Naive B cell (primary cell): ENCODE measurements at regions not wholly inside any gene's neighbourhood (a gene's known extent, or its start where the extent isn't known, plus 50 kb on each side); places are given as distances from the start of the nearest gene placed in this dataset.

ENCODE experiments used
- ATAC-seq, 2 donors: fragments of 150-1000 bp; cut with Tn5 transposase; 2 replicates each; pipeline ENCODE4 v1.10.0; 2021; ENCODE audit warnings: low read depth in 2 of 2, mild to moderate bottlenecking in 2 of 2, moderate library complexity in 2 of 2
- DNase-seq: peaks from one replicate; pipeline ENCODE4 v3.0.0; 2022
- H3K27ac Mint-ChIP-seq, 6 donors: one replicate each; pipeline ENCODE4 v1.8.0; 2020 to 2022; ENCODE audit warnings: mild to moderate bottlenecking in 6 of 6, mixed read lengths in 6 of 6, moderate library complexity in 5 of 6, inconsistent platforms in 2 of 6
- H3K27me3 Mint-ChIP-seq, 3 donors: one replicate each; pipeline ENCODE4 v1.8.0; 2021 to 2022; ENCODE audit warnings: mixed read lengths in 3 of 3, mild to moderate bottlenecking in 1 of 3
- H3K36me3 Mint-ChIP-seq, 2 donors: one replicate each; pipeline ENCODE4 v1.8.0; 2020 to 2022; ENCODE audit warnings: mixed read lengths in 2 of 2, inconsistent platforms in 1 of 2, mild to moderate bottlenecking in 1 of 2
- H3K4me1 Mint-ChIP-seq, 3 donors: one replicate each; pipeline ENCODE4 v1.8.0; 2020 to 2022; ENCODE audit warnings: mixed read lengths in 3 of 3, inconsistent platforms in 1 of 3, mild to moderate bottlenecking in 1 of 3, moderate library complexity in 1 of 3
- H3K4me3 Mint-ChIP-seq, 8 donors: one replicate each; pipeline ENCODE4 v1.8.0; 2020 to 2022; ENCODE audit warnings: mild to moderate bottlenecking in 8 of 8, mixed read lengths in 8 of 8, moderate library complexity in 8 of 8, inconsistent platforms in 2 of 8
- H3K9me3 Mint-ChIP-seq, 7 donors: one replicate each; pipeline ENCODE4 v1.8.0; 2020 to 2022; ENCODE audit warnings: mixed read lengths in 7 of 7, mild to moderate bottlenecking in 5 of 7, inconsistent platforms in 2 of 7, moderate library complexity in 1 of 7

GRCh38 chr5:74262544-74263207 lies 377.9 kb downstream of the ENC1 start:
- peaks cover 0 to 2% (median 0%) of the 10 kb centered on the region in 7 donors for H3K9me3 Mint-ChIP-seq

DNA sequence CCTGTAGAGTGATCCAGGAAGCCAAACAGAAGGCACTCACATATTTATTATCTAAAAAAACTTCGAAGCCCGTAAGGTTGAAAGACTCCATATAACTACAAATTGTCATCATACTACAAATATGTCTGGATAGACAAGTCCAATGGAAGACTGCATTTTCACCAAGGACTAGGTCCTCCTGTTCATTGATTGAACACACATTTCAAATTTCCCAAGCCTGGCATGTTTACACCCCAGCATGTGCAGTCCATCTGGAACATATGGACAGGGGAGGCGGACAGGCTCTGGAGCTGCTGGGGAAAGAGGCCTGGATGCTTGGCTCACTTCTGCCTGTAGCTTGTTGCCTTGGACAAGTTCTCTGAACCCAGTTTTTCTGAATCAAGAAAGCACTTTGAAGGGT lies 378.7 kb downstream of the ENC1 start:
- Mint-ChIP-seq H3K4me1 (peaks cover 0 to 4% (median 0%) of the 10 kb centered on the region in 3 donors), H3K4me3 (no peak overlapping the region), H3K36me3 (no peaks in the 10 kb centered on the region), H3K9me3 (peaks cover 0 to 2% (median 0%) of the 10 kb centered on the region in 7 donors), H3K27me3 (peaks cover 0 to 25% (median 11%) of the 10 kb centered on the region in 3 donors), H3K27ac (no peak overlapping the region)
- DNase-seq (no peak), ATAC-seq (no peak)

More at GRCh38 chr5:74262544-74263207, 377.9 kb downstream of the ENC1 start:
- no peaks in the 10 kb centered on the region for H3K36me3 Mint-ChIP-seq
- no peak for DNase-seq
- H3K4me3 Mint-ChIP-seq, result no peak overlapping the region
- H3K27me3 Mint-ChIP-seq, result peaks cover 0 to 31% (median 11%) of the 10 kb centered on the region in 3 donors
- no peak for ATAC-seq
- peaks cover 0 to under 1% (median 0%) of the 10 kb centered on the region in 3 donors for H3K4me1 Mint-ChIP-seq
- no peak overlapping the region for H3K27ac Mint-ChIP-seq

DNA sequence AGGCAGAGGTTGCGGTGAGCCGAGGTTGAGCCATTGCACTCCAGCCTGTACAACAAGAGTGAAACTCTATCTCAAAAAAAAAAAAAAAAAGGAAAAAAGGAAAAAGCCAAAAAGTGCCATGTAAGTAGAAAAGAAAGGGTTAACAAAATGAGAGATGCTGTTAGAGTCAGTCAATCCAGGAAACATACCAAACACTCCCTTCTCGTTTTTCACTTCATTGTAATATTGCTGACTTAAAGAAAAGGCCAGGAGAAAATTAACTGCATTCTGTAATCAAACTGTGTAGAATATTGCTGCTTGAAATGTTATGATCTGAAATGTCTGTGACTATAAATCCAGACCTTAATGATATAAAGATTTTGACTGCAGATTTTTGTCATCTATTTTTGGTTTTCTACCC lies 379.1 kb downstream of the ENC1 start:
- no peaks in the 10 kb centered on the region for H3K36me3 Mint-ChIP-seq
- ATAC-seq (no peak), DNase-seq (no peak)
- H3K4me3 Mint-ChIP-seq, result no peak overlapping the region
- peaks cover 0 to 4% (median 0%) of the 10 kb centered on the region in 3 donors for H3K4me1 Mint-ChIP-seq
- H3K27ac Mint-ChIP-seq, result no peak overlapping the region
- peaks cover 0 to 2% (median 0%) of the 10 kb centered on the region in 7 donors for H3K9me3 Mint-ChIP-seq
- peaks cover 0 to 25% (median 11%) of the 10 kb centered on the region in 3 donors for H3K27me3 Mint-ChIP-seq

DNA sequence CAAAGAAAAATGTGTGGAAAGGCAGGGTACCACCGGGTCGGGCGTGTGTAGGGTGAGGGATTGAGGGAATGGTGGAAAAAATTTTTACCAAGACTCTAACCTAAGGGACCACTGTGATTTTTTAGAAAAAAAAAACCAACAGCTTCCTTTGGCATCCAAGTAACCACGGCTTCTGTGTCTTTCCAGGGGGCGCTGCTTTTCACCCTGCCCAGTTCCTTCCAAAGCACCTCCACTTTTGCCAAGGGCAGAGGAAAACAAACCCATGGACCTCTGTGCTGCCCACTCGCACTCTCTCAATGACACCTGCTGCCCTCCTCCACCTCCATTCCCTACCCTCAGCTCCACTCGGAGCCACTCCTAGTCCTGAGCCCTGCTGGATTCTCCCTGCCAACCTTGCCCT lies 381.0 kb downstream of the ENC1 start:
- Mint-ChIP-seq H3K9me3 (peaks cover 0 to 2% (median 0%) of the 10 kb centered on the region in 7 donors), H3K36me3 (no peaks in the 10 kb centered on the region), H3K4me1 (peaks cover 0 to 4% (median 0%) of the 10 kb centered on the region in 3 donors), H3K27ac (no peak overlapping the region), H3K4me3 (no peak overlapping the region), H3K27me3 (peaks cover 0 to 17% (median 11%) of the 10 kb centered on the region in 3 donors)
- ATAC-seq (no peak), DNase-seq (no peak)

DNA sequence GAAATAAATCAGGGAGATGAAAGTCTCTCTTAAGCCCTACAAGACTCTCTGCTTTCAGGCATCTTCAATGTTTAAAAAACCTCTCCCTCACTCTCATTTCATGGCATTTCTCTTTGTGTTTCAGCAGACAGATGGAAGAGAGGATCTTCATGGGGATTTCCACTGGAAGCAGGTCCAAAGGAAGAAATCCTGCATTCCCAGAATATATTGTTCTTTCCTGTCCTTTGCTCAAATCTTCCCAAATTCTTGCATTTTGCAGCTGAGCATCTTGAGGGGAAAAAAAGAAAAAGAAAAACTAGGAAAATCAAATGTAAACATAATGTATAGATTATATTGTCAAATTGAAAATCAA lies 382.2 kb downstream of the ENC1 start:
- peaks cover 0 to 17% (median 11%) of the 10 kb centered on the region in 3 donors for H3K27me3 Mint-ChIP-seq
- ATAC-seq (no peak), DNase-seq (no peak)
- peaks cover 0 to 4% (median 0%) of the 10 kb centered on the region in 3 donors for H3K4me1 Mint-ChIP-seq
- no peak overlapping the region for H3K27ac Mint-ChIP-seq
- H3K9me3 Mint-ChIP-seq, result peaks cover 0 to 2% (median 0%) of the 10 kb centered on the region in 7 donors
- H3K36me3 Mint-ChIP-seq, result no peaks in the 10 kb centered on the region
- H3K4me3 Mint-ChIP-seq, result no peak overlapping the region

DNA sequence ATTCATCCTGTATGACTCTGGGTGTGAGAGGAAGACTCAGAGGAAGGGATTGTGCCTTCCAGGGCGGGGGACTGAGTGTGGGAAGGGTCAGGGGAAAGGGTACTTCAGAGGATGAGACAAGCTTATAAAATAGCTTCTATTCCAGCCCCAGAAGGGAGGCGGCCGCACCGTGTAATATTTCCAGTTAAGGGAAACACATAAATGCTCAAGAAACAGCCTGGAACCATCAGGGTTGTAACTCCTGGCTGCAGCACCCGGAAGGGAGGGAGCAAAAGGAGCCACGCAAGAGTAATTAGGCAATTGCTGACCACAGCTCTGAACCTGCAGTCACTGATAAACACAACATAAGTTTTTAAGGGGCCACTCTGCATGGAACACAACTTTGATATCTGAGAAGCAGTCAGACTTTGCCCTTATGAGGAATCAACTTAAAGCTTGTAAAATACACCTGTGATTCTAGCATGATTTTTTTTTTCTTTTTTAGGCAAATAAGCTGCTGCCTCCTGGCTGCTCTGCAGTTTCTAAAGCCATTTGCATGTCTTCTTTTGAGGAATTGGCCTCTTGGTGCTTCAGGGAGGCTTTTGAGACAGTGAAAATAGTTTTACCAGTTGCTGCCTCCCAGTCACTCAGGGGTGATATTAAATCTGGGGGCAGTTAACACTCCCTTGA lies 382.7 kb downstream of the ENC1 start:
- DNase-seq (no peak), ATAC-seq (no peak)
- no peaks in the 10 kb centered on the region for H3K36me3 Mint-ChIP-seq
- peaks cover 0 to 21% (median 13%) of the 10 kb centered on the region in 3 donors for H3K27me3 Mint-ChIP-seq
- peaks cover 0 to 4% (median 0%) of the 10 kb centered on the region in 3 donors for H3K4me1 Mint-ChIP-seq
- peak overlapping the region in 1 of 6 donors; percentile 17 for H3K27ac Mint-ChIP-seq
- H3K4me3 Mint-ChIP-seq, result no peak overlapping the region
- H3K9me3 Mint-ChIP-seq, result peaks cover 0 to 2% (median 0%) of the 10 kb centered on the region in 7 donors

GRCh38 chr5:74257060-74257527 lies 383.4 kb downstream of the ENC1 start:
- ATAC-seq (no peak), DNase-seq (no peak)
- Mint-ChIP-seq H3K27ac (peak overlapping the region in 1 of 6 donors; percentile 24), H3K36me3 (no peaks in the 10 kb centered on the region), H3K27me3 (peaks cover 4 to 26% (median 20%) of the 10 kb centered on the region in 3 donors), H3K9me3 (peaks cover 0 to 2% (median 0%) of the 10 kb centered on the region in 7 donors), H3K4me1 (peaks cover 0 to 4% (median 0%) of the 10 kb centered on the region in 3 donors), H3K4me3 (no peak overlapping the region)

DNA sequence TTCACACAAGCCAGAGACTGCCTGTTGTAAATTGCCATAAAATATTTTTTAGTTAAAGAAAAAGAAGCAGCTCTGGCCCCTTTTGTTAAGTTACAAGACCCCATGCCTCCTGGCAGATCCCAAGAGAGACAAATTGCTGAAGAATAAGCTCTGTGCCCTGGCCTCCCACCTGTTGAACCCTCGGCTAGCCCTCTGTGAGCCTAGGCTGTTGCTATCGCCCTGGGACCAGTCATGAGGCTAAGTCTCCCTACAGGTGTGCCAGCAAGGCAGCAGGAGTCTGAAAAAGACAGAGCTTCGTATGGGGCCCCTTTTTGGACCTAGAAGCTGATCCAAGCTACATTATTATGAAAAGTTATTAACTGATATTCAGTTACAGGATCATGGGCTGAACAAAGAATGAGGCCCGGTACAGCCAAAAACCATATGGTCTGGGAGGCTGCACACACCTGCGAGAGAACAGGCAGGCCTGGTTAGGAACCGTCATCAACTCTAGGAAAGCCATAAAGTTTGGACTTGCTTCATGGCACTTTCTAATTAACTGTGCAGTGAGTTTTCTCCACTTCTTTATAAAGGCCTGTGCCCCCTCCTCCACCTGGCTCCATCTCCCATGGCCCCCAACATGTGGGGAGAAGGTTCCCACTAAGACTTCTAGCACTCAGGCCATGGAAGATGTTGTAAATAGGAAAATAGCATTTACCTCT lies 384.7 kb downstream of the ENC1 start:
- Mint-ChIP-seq H3K27ac (no peak overlapping the region), H3K4me1 (peaks cover 0 to 4% (median 0%) of the 10 kb centered on the region in 3 donors), H3K36me3 (no peaks in the 10 kb centered on the region), H3K27me3 (peaks cover 4 to 26% (median 23%) of the 10 kb centered on the region in 3 donors), H3K4me3 (peak overlapping the region in 1 of 8 donors; percentile 52), H3K9me3 (peaks cover 0 to 2% (median 0%) of the 10 kb centered on the region in 7 donors)
- ATAC-seq, result no peak
- DNase-seq, result no peak

DNA sequence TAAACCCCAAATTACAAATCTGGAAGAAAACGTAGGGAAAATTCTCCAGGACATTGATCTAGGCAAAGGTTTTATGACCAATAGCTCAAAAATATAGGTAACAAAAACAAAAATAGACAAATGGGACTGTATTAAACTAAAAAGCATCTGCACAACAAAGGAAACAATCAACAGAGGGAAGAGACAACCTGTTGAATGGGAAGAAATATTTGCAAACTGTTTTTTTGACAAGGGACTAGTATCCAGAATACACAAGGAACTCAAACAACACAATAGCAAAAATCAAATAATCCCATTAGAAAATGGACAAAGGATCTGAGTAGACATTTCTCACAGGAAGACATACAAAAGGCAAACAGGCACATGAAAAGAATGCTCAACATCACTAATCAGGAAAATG lies 386.3 kb downstream of the ENC1 start:
- H3K36me3 Mint-ChIP-seq, result no peaks in the 10 kb centered on the region
- H3K9me3 Mint-ChIP-seq, result no peaks in the 10 kb centered on the region
- ATAC-seq (no peak), DNase-seq (no peak)
- peaks cover 0 to 4% (median 0%) of the 10 kb centered on the region in 3 donors for H3K4me1 Mint-ChIP-seq
- no peak overlapping the region for H3K27ac Mint-ChIP-seq
- H3K4me3 Mint-ChIP-seq, result no peak overlapping the region
- peaks cover 7 to 21% (median 18%) of the 10 kb centered on the region in 3 donors for H3K27me3 Mint-ChIP-seq

GRCh38 chr5:74252044-74252443 lies 388.5 kb downstream of the ENC1 start:
- peaks cover 7 to 23% (median 23%) of the 10 kb centered on the region in 3 donors for H3K27me3 Mint-ChIP-seq

GRCh38 chr5:74251141-74252035 lies 389.1 kb downstream of the ENC1 start:
- H3K4me3 Mint-ChIP-seq, result no peak overlapping the region
- no peaks in the 10 kb centered on the region for H3K4me1 Mint-ChIP-seq
- H3K9me3 Mint-ChIP-seq, result peaks cover 0 to 2% (median 0%) of the 10 kb centered on the region in 7 donors
- H3K36me3 Mint-ChIP-seq, result no peaks in the 10 kb centered on the region
- ATAC-seq (no peak), DNase-seq (no peak)
- no peak overlapping the region for H3K27ac Mint-ChIP-seq
- H3K27me3 Mint-ChIP-seq, result peaks cover 7 to 23% (median 23%) of the 10 kb centered on the region in 3 donors

More at GRCh38 chr5:74252044-74252443, 388.5 kb downstream of the ENC1 start:
- Mint-ChIP-seq H3K9me3 (peaks cover 0 to 2% (median 0%) of the 10 kb centered on the region in 7 donors), H3K4me1 (no peaks in the 10 kb centered on the region), H3K36me3 (no peaks in the 10 kb centered on the region), H3K4me3 (no peak overlapping the region), H3K27ac (no peak overlapping the region)
- DNase-seq (no peak), ATAC-seq (no peak)

GRCh38 chr5:74250304-74251102 lies 390.0 kb downstream of the ENC1 start:
- Mint-ChIP-seq H3K4me1 (no peaks in the 10 kb centered on the region), H3K27me3 (peaks cover 7 to 23% (median 23%) of the 10 kb centered on the region in 3 donors), H3K9me3 (peaks cover 0 to 2% (median 0%) of the 10 kb centered on the region in 7 donors), H3K36me3 (no peaks in the 10 kb centered on the region), H3K27ac (no peak overlapping the region), H3K4me3 (no peak overlapping the region)
- ATAC-seq, result no peak
- no peak for DNase-seq
